Limb (tissue), 2 donors: ENCODE measurements at regions not wholly inside any gene's neighbourhood (a gene's known extent, or its start where the extent isn't known, plus 50 kb on each side); places are given as distances from the start of the nearest gene placed in this dataset.
"Not testable (repeated sequence)": the region's sequence is repeated elsewhere in the genome, so short reads cannot be mapped to it uniquely, and the experiment has no call there.

Source experiments
- DNase-seq, 2 donors: peaks; one replicate each; pipeline ENCODE4 v3.0.0-alpha.2; 2016; ENCODE audit errors: extremely low spot score in 2 of 2

- no peak for DNase-seq
Measured at GRCh38 chr1:30533141-30533540, 190.2 kb downstream of the MATN1 start.

GRCh38 chr1:30532621-30533020 is 190.8 kb downstream of the MATN1 start:
- DNase-seq = no peak

GRCh38 chr1:30527511-30528140 is 195.8 kb downstream of the MATN1 start:
- DNase-seq = peak in 1 of 2 donors; percentile 20

- DNase-seq = peak in 1 of 2 donors; percentile 7
Measured at GRCh38 chr1:30526652-30527345, 196.6 kb downstream of the MATN1 start.

GRCh38 chr1:30525971-30526651 is 197.3 kb downstream of the MATN1 start:
- peak; percentile 25 to 44 for DNase-seq

GRCh38 chr1:30525631-30525970 is 197.8 kb downstream of the MATN1 start:
- DNase-seq = no peak

GRCh38 chr1:30524840-30525617 is 198.4 kb downstream of the MATN1 start:
- no peak for DNase-seq

DNA sequence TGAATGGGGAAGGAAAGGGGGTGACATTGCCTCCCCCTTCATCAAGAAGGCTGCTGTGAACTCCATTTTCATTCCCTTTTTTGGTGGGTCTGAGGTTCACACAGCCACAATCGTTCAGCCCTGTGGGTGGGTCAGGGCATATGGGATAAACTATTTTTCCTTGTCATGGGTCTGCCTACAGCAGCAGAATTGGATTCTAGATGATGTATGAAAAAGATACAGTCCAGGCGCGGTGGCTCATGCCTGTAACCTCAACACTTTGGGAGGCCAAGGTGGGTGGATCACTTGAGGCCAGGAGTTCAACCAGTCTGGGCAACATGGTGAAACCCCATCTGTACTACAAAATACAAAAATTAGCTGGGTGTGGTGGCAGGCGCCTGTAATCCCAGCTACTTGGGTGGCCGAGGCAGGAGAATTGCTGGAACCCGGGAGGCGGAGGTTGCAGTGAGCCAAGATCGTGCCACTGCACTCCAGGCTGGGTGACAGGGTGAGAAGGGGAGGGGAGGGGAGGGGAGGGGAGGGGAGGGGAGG is 199.3 kb downstream of the MATN1 start:
- not testable (repeated sequence) for DNase-seq

DNA sequence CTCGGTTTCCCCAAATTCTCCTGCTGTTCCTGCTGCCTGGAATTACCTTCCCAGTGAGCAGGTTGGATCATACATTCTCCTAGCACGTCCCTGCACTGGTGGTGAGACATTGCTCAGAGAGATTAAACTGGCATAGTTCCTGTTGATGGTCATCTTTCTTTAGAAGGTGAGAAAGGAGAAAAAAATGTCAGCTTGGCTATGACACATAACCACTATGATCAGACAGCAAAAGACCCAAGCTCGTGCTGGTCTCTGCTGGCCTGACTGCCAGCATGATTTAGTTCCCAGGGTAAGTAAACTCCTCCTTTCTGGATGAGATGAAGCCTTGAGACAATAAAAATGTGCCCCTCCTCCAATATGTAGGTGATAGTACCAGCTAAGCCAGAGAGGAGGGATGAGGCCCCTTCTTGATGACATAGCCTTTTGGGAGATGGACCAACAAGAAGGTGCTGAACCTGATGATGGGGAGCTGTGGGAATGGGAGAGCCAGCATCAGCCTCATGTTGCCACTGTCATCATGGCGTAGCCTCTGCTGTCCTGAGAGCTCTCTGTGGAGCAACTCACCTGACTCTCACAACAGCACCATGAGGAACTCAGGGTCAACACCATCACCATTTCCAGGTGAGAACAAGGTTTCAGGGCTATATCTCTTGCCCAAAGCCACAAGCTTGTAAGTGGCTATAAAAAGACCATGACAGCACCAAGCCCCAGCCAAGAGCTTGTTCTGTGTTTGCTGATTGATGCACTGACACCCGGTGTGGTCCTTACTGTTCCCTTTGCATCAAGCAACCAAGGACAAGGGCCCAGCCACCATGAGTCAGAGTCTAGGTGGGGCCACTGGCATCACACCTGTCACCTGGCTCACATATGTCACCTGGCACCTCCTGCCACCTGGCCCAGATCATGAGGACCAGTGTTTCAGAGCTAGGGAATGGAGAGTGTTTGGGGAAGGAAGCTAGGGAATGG is 200.0 kb downstream of the MATN1 start:
- no peak for DNase-seq

GRCh38 chr1:30522031-30523004 is 201.1 kb downstream of the MATN1 start:
- DNase-seq = peak; percentile 42 to 52

DNA sequence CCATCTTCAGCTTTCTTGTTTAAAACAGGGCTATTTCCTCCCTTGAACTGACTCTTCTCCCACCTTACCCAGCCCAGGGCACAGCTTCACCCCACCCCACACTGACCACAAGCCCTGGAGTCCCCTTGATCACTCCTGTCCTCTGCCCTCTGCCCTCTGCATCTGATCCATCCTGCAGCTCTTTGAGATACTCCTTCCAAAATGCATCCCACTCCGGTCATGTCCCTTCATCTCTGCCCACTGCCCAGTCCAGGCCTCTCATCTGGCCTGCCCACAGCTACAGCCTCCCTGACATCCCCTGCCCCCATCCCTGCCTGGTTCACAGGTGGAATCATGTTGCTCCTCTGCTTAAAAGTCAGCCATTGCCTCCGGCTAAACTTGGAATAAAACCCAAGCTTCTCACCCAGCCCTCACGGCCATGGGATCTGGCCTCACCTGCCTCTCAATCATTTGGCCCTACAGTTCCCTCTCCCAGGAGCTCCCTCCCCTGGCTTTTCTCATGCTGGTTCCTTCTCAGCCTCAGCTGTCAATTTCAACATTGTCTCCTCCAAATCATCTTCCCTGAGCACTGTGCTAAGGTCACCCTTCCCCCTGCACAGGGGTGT is 202.0 kb downstream of the MATN1 start:
- peak in 1 of 2 donors; percentile 16 for DNase-seq

- no peak for DNase-seq
Measured at GRCh38 chr1:30520476-30520875, 202.9 kb downstream of the MATN1 start.

GRCh38 chr1:30519201-30519763 is 204.1 kb downstream of the MATN1 start:
- DNase-seq = no peak

DNA sequence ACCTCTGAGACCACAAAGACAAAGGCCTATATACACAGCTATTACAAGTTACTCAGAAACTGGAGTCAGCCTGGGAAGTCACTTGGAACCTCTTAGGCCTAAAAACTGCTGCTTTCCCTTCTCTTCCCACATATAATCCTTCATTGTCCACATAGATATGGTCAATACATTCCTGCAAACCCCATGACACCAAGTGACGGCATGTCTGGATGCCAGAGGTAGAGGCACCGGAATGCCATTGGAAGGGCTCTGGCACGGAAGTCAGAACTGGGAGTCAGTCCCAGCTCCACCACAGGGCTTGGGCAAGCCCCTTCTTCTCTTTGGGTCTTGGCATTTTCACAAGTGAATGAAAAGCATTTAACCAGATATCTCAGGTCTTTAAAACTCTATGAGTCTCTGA is 204.7 kb downstream of the MATN1 start:
- DNase-seq = no peak

- peak in 1 of 2 donors; percentile 9 for DNase-seq
Measured at GRCh38 chr1:30518186-30518585, 205.2 kb downstream of the MATN1 start.

DNA sequence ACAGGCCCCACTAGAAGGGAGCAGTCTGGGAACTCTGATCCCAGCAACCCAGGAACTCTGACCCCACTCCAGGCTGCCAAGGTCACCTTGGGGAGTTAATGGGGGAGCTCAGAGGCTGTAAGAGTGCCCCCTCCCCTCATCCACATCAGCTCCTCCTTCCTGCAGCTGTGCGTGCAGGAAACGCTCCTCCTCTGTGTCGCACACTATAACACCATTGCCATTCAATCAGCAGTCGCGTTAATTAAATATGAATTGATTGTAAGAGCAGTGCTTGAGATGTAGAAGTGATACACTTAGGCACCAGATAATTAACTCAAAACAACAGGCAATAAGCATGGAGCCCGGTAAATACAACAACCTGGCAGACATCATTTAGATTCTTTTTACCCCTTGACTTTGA is 205.7 kb downstream of the MATN1 start:
- not testable (repeated sequence) for DNase-seq

DNA sequence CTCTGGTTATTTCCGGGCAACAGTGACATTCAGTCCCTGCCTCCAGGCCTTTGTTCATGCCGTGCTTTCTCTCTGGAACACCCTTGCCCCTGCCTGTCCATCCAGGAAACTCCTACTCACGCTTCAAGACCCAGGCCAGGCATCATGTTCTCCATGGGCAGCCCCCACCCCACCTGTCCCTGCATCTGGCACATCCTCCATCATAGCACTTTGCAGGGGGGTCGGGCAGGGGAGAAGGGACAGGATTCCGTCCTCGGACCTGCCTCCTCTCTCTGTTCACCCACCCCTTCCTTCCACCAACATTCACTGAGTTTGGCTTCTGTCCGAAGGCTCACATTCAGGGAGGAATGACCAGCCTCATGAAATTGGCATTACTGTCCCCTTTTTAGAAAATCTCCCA is 206.1 kb downstream of the MATN1 start:
- DNase-seq = not testable (repeated sequence)

DNA sequence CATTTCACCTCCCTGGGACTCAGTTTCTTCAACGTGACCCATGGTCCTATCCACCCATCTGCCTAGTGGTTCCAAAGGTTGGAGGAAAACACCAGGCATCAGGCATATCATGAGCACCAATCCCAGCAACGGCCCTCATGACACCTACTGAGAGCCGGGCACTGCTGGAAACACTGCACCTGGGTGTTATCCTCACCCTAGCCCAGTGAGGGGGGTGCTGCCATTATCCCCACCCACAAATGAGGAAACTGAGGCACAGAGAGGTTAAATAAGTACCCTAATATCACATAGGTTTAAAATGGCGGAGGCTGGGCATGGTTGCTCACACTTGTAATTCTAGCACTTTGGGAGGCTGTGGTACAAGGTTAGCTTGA is 206.9 kb downstream of the MATN1 start:
- peak in 1 of 2 donors; percentile 7 for DNase-seq
